Panc1 (cell line): ENCODE measurements at regions not wholly inside any gene's neighbourhood (a gene's known extent, or its start where the extent isn't known, plus 50 kb on each side); places are given as distances from the start of the nearest gene placed in this dataset.

Source experiments
- ATAC-seq: fragments of 200-7000 bp; cut with Tn5 transposase; 2 replicates; pipeline ENCODE4 v1.9.1; 2020; ENCODE audit warnings: mild to moderate bottlenecking, moderate library complexity
- BruUV-seq: library from RNA; stranded (reverse); fragments of 400-500 nt; replicated peaks from 2 replicates; lab custom pipeline; 2021; lab: Mats Ljungman, UMichigan
- CTCF ChIA-PET: fragments of 300-600 bp; sonication (Branson Sonifier 250); formaldehyde crosslinking; loops from one replicate; lab custom pipeline; 2022; ENCODE audit warnings: antibody characterized with exemption; lab: Charles Lee
- POLR2A ChIA-PET: fragments of 300-600 bp; sonication (Branson Sonifier 250); formaldehyde crosslinking; loops from one replicate; lab custom pipeline; 2022; ENCODE audit warnings: antibody characterized with exemption; lab: Charles Lee
- DNase-seq: peaks from one replicate; pipeline ENCODE4 v3.0.0-alpha.2; 2010; ENCODE audit warnings: low read depth, low spot score
- H3K27ac ChIP-seq: 2 replicates; pipeline ENCODE4 v1.5.1; 2011; ENCODE audit warnings: mild to moderate bottlenecking, low read length, inconsistent platforms
- H3K27me3 ChIP-seq: fragments of 200-500 bp; sonication (Bioruptor generic); 2 replicates; pipeline ENCODE4 v1.6.0; 2014; ENCODE audit warnings: low read length, inconsistent platforms; ENCODE audit not compliant: control insufficient read depth, insufficient read depth
- H3K36me3 ChIP-seq: fragments of 200-500 bp; sonication (Bioruptor generic); 2 replicates; pipeline ENCODE4 v1.5.1; 2014; ENCODE audit warnings: inconsistent platforms, mild to moderate bottlenecking, low read length, moderate library complexity; ENCODE audit not compliant: control insufficient read depth, insufficient read depth
- H3K4me1 ChIP-seq: 2 replicates; pipeline ENCODE4 v1.5.1; 2011; ENCODE audit warnings: inconsistent platforms, mild to moderate bottlenecking, low read length, moderate library complexity; ENCODE audit not compliant: control insufficient read depth, insufficient read depth
- H3K4me3 ChIP-seq, 2 experiments: 2 replicates each; pipeline ENCODE4 v1.5.1; 2011 to 2012; ENCODE audit warnings: low read depth in 2 of 2, low read length in 2 of 2, mild to moderate bottlenecking in 2 of 2, inconsistent platforms in 1 of 2, moderate library complexity in 1 of 2
- H3K9me3 ChIP-seq: fragments of 200-500 bp; sonication (Bioruptor generic); 2 replicates; pipeline ENCODE4 v1.5.1; 2014; ENCODE audit warnings: low read depth, mild to moderate bottlenecking, inconsistent platforms, low read length, moderate library complexity; ENCODE audit not compliant: control insufficient read depth, insufficient read depth
- POLR2AphosphoS5 ChIP-seq: IDR thresholded peaks from 2 replicates; pipeline ENCODE4 v1.6.1; 2012; ENCODE audit warnings: mild to moderate bottlenecking, low read depth, low read length, moderate library complexity
- SIN3A ChIP-seq: IDR thresholded peaks from 2 replicates; pipeline ENCODE4 v1.6.1; 2012; ENCODE audit warnings: low read depth, mild to moderate bottlenecking, low read length, moderate library complexity, borderline replicate concordance; ENCODE audit not compliant: insufficient read depth
- TCF7L2 ChIP-seq: IDR thresholded peaks from 2 replicates; pipeline ENCODE4 v1.6.1; 2011; ENCODE audit warnings: mild to moderate bottlenecking, low read depth, low read length, inconsistent platforms
- in situ Hi-C: cut with HindIII; loops from 2 replicates; pipeline ENCODE4 v1.10.0; 2016; ENCODE audit warnings: low sequenced_read_pairs, low pct_unique_long_range_greater_than_20kb
- intact Hi-C: fragments of 100-400 bp; cut with micrococcal nuclease; formaldehyde crosslinking; loops from one replicate; pipeline ENCODE4 v1.10.0; 2022; ENCODE audit not compliant: unreplicated experiment
- TF ChIP-seq, protein P1 (sequence below): fragments of 450-650 bp; IDR thresholded peaks from 2 replicates; pipeline ENCODE4 v1.5.1; 2017; ENCODE audit warnings: mild to moderate bottlenecking
- TF ChIP-seq, protein P2 (sequence below), 2 experiments: IDR thresholded peaks; 2 replicates each; pipeline ENCODE4 v1.6.1; 2011 to 2012; ENCODE audit warnings: low read depth in 2 of 2, control low read depth in 1 of 2, low read length in 1 of 2, mild to moderate bottlenecking in 1 of 2, moderate library complexity in 1 of 2; ENCODE audit not compliant: insufficient read depth in 1 of 2

DNA sequence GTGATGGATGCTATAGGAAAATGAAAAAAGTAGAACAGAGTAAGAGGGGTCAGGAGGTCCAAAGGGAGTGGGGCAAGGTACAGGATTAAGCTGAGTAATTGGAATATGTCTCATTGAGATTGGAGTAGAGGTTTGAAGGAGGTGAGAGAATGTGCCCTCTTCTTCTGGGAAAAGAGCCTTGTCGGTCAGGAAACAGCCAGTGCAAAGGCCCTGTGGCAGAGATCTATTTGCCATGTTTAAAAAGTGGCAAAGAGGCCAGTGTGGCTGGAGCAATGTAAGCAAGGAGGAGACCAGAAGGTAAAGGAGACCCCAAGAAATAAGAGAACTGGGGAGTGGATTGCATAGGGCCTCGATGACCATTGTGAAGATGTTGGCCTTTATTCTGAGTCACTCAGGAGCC lies 706.5 kb downstream of the MED13L start:
- TF ChIP-seq POLR2AphosphoS5 (no peak), SIN3A (no peak), TCF7L2 (no peak)
- TF ChIP-seq, protein P1, sequence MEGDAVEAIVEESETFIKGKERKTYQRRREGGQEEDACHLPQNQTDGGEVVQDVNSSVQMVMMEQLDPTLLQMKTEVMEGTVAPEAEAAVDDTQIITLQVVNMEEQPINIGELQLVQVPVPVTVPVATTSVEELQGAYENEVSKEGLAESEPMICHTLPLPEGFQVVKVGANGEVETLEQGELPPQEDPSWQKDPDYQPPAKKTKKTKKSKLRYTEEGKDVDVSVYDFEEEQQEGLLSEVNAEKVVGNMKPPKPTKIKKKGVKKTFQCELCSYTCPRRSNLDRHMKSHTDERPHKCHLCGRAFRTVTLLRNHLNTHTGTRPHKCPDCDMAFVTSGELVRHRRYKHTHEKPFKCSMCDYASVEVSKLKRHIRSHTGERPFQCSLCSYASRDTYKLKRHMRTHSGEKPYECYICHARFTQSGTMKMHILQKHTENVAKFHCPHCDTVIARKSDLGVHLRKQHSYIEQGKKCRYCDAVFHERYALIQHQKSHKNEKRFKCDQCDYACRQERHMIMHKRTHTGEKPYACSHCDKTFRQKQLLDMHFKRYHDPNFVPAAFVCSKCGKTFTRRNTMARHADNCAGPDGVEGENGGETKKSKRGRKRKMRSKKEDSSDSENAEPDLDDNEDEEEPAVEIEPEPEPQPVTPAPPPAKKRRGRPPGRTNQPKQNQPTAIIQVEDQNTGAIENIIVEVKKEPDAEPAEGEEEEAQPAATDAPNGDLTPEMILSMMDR: no peak
- TF ChIP-seq, protein P2, sequence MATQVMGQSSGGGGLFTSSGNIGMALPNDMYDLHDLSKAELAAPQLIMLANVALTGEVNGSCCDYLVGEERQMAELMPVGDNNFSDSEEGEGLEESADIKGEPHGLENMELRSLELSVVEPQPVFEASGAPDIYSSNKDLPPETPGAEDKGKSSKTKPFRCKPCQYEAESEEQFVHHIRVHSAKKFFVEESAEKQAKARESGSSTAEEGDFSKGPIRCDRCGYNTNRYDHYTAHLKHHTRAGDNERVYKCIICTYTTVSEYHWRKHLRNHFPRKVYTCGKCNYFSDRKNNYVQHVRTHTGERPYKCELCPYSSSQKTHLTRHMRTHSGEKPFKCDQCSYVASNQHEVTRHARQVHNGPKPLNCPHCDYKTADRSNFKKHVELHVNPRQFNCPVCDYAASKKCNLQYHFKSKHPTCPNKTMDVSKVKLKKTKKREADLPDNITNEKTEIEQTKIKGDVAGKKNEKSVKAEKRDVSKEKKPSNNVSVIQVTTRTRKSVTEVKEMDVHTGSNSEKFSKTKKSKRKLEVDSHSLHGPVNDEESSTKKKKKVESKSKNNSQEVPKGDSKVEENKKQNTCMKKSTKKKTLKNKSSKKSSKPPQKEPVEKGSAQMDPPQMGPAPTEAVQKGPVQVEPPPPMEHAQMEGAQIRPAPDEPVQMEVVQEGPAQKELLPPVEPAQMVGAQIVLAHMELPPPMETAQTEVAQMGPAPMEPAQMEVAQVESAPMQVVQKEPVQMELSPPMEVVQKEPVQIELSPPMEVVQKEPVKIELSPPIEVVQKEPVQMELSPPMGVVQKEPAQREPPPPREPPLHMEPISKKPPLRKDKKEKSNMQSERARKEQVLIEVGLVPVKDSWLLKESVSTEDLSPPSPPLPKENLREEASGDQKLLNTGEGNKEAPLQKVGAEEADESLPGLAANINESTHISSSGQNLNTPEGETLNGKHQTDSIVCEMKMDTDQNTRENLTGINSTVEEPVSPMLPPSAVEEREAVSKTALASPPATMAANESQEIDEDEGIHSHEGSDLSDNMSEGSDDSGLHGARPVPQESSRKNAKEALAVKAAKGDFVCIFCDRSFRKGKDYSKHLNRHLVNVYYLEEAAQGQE (IDR thresholded peaks at IDR 0.05; ENCODE audit: insufficient read depth in 1 of 2, low read depth in 2 of 2, low read length in 1 of 2): no peak
- in situ Hi-C loops: no loop called here
- DNase-seq (no peak), ATAC-seq (no peak)
- Histone ChIP-seq H3K27ac (no peak overlapping the region), H3K4me3 (no peak overlapping the region), H3K36me3 (no peaks in the 10 kb centered on the region), H3K9me3 (no peaks in the 10 kb centered on the region), H3K27me3 (no peaks in the 10 kb centered on the region), H3K4me1 (no peaks in the 10 kb centered on the region)
- ChIA-PET CTCF (no interaction called here), POLR2A (no interaction called here)
- intact Hi-C loops: no loop called here
- no TSS peak for BruUV-seq

DNA sequence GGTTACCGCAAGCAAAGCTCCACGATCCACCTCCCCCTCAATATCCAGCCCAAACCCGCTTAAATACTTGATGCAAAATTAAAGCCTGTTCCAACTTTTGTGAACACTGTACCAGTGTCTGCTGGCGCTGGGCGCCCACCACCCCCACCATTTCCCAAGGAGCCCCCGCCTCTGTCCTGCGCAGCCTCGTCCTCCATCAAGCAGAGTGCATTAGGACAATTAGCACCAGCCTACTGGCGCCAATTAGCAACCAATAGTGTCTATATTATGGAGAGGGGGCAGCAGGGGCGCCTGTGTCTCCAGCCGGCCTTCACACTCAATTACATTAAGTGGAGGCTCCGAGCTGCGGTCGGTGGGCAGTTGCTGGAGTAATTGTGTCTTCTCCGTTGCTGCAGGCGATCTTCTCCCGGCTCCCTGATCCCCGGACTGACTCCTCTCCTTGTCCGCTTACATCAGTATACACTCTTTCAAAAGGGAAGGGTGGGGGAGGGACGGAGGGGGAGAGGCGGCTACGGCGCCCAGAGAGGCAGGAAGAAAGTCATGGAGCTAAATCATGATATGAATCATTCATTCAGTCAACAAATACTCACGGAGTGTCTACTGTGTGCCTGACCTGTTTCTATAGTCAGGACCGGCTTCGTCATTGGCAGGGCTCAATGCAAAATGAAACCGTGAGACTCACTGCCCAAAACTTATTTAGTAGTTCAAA lies 707.3 kb downstream of the MED13L start:
- intact Hi-C loops: no loop called here
- Histone ChIP-seq H3K9me3 (no peaks in the 10 kb centered on the region), H3K36me3 (no peaks in the 10 kb centered on the region), H3K27ac (no peak overlapping the region), H3K27me3 (no peaks in the 10 kb centered on the region; the same call in 1 of the 2 replicates), H3K4me1 (no peaks in the 10 kb centered on the region), H3K4me3 (peak overlapping the region; percentile 3 to 37; a peak in 2 of 4 replicates)
- no TSS peak for BruUV-seq
- TF ChIP-seq POLR2AphosphoS5 (no peak), TCF7L2 (no peak), SIN3A (no peak)
- TF ChIP-seq, protein P1: no peak
- TF ChIP-seq, protein P2 (IDR thresholded peaks at IDR 0.05; ENCODE audit: insufficient read depth in 1 of 2, low read depth in 2 of 2, low read length in 1 of 2): no peak
- ChIA-PET POLR2A (interaction anchor here (0.6 kb wide), 1 partner anchor 1684 kb away, joined by 8 read pairs; no protein-coding TSS in a partner anchor), CTCF (no interaction called here)
- DNase-seq (peak; percentile 2), ATAC-seq (peak; percentile 66)
- in situ Hi-C loops: no loop called here
